ENCODE measurements at regions not wholly inside any gene's neighbourhood (a gene's known extent, or its start where the extent isn't known, plus 50 kb on each side); places are given as distances from the start of the nearest gene placed in this dataset.
A peak's percentile ranks its signal among the peaks of the same experiment; 100 is the strongest.
"Not testable (repeated sequence)": the region's sequence is repeated elsewhere in the genome, so short reads cannot be mapped to it uniquely, and the experiment has no call there.

GRCh38 chr15:87680208-87680607 is 576.3 kb downstream of the NTRK3 start:
- Histone ChIP-seq H3K27me3 (no peaks in the 10 kb centered on the region), H3K4me1 (no peaks in the 10 kb centered on the region), H3K36me3 (no peaks in the 10 kb centered on the region), H3K4me3 (no peak overlapping the region), H3K9me3 (peaks cover 14 to 19% of the 10 kb centered on the region in 2 donors), H3K27ac (no peak overlapping the region)
- no peak for TF ChIP-seq POLR2AphosphoS5 (IDR thresholded peaks at IDR 0.05)
- TF ChIP-seq CTCF (IDR thresholded peaks at IDR 0.05) = no peak
- no peak for TF ChIP-seq POLR2A (IDR thresholded peaks at IDR 0.05)
- DNase-seq (ENCODE audit: low spot score in 2 of 2) = no peak
- intact Hi-C loops (cut with DNase I; ENCODE audit: low total_unique reads) = no loop called here

GRCh38 chr15:87675271-87675670 is 581.3 kb downstream of the NTRK3 start:
- Histone ChIP-seq H3K9me3 (peaks cover 11 to 19% of the 10 kb centered on the region in 2 donors), H3K27me3 (no peaks in the 10 kb centered on the region), H3K4me1 (no peaks in the 10 kb centered on the region), H3K27ac (no peak overlapping the region), H3K36me3 (no peaks in the 10 kb centered on the region), H3K4me3 (no peak overlapping the region)
- TF ChIP-seq POLR2A (IDR thresholded peaks at IDR 0.05) (no peak), POLR2AphosphoS5 (IDR thresholded peaks at IDR 0.05) (no peak), CTCF (IDR thresholded peaks at IDR 0.05) (no peak)
- intact Hi-C loops (cut with DNase I; ENCODE audit: low total_unique reads) = no loop called here
- DNase-seq (ENCODE audit: low spot score in 2 of 2) = no peak

- DNase-seq (ENCODE audit: low spot score in 2 of 2) = no peak
- no peak overlapping the region for H3K4me3 ChIP-seq
- no peak for TF ChIP-seq POLR2A (IDR thresholded peaks at IDR 0.05)
- peak; percentile 7 to 48 (median 43) for TF ChIP-seq CTCF (IDR thresholded peaks at IDR 0.05)
Observed at GRCh38 chr15:87672309-87673288, 583.9 kb downstream of the NTRK3 start.

GRCh38 chr15:87671289-87671688 is 585.2 kb downstream of the NTRK3 start:
- Histone ChIP-seq H3K4me3 (no peak overlapping the region), H3K9me3 (peaks cover 4 to 13% of the 10 kb centered on the region in 2 donors), H3K27me3 (no peaks in the 10 kb centered on the region), H3K4me1 (no peaks in the 10 kb centered on the region), H3K36me3 (no peaks in the 10 kb centered on the region), H3K27ac (no peak overlapping the region)
- intact Hi-C loops (cut with DNase I; ENCODE audit: low total_unique reads) = no loop called here
- TF ChIP-seq CTCF (IDR thresholded peaks at IDR 0.05) (no peak), POLR2A (IDR thresholded peaks at IDR 0.05) (no peak), POLR2AphosphoS5 (IDR thresholded peaks at IDR 0.05) (no peak)
- no peak for DNase-seq (ENCODE audit: low spot score in 2 of 2)

More at GRCh38 chr15:87672309-87673288, 583.9 kb downstream of the NTRK3 start:
- H3K4me1 ChIP-seq = no peaks in the 10 kb centered on the region
- H3K27me3 ChIP-seq = no peaks in the 10 kb centered on the region
- intact Hi-C loops (cut with DNase I; ENCODE audit: low total_unique reads) = no loop called here
- H3K27ac ChIP-seq = no peak overlapping the region
- H3K36me3 ChIP-seq = no peaks in the 10 kb centered on the region
- H3K9me3 ChIP-seq = peaks cover 8 to 18% of the 10 kb centered on the region in 2 donors

- Histone ChIP-seq H3K27me3 (no peaks in the 10 kb centered on the region), H3K27ac (no peak overlapping the region), H3K9me3 (peaks cover 4 to 13% of the 10 kb centered on the region in 2 donors), H3K4me1 (no peaks in the 10 kb centered on the region), H3K36me3 (no peaks in the 10 kb centered on the region), H3K4me3 (no peak overlapping the region)
- DNase-seq (ENCODE audit: low spot score in 2 of 2) = no peak
- intact Hi-C loops (cut with DNase I; ENCODE audit: low total_unique reads) = no loop called here
- TF ChIP-seq CTCF (IDR thresholded peaks at IDR 0.05) = no peak
- TF ChIP-seq POLR2AphosphoS5 (IDR thresholded peaks at IDR 0.05) = no peak
- TF ChIP-seq POLR2A (IDR thresholded peaks at IDR 0.05) = no peak
Observed at GRCh38 chr15:87669846-87670245, 586.7 kb downstream of the NTRK3 start.

- intact Hi-C loops (cut with DNase I; ENCODE audit: low total_unique reads); H3K27ac ChIP-seq; H3K4me1 ChIP-seq: not testable (repeated sequence)
Observed at GRCh38 chr15:87668768-87669564, 587.6 kb downstream of the NTRK3 start.

More at GRCh38 chr15:87668768-87669564, 587.6 kb downstream of the NTRK3 start:
- H3K27me3 ChIP-seq; H3K36me3 ChIP-seq; DNase-seq (ENCODE audit: low spot score in 2 of 2); H3K4me3 ChIP-seq: not testable (repeated sequence)
- H3K9me3 ChIP-seq = peaks cover 4 to 13% of the 10 kb centered on the region in 2 donors

Data from breast epithelium (tissue), 4 donors.